H9 (cell line): ENCODE measurements at regions not wholly inside any gene's neighbourhood (a gene's known extent, or its start where the extent isn't known, plus 50 kb on each side); places are given as distances from the start of the nearest gene placed in this dataset.

Experiments used
- DNase-seq: peaks from one replicate; pipeline ENCODE4 v3.0.0-alpha.2; 2017
- H2AFZ ChIP-seq: one replicate; pipeline ENCODE4 v1.6.1; 2013; ENCODE audit warnings: mild to moderate bottlenecking, low read length, control low read depth, moderate library complexity
- H2AK5ac ChIP-seq: 2 replicates; pipeline ENCODE4 v1.6.1; 2013; ENCODE audit warnings: low read length, control low read depth, mixed read lengths; ENCODE audit not compliant: insufficient read length
- H2BK120ac ChIP-seq: one replicate; pipeline ENCODE4 v1.6.1; 2013; ENCODE audit warnings: low read depth, mild to moderate bottlenecking, low read length, control low read depth, inconsistent platforms; ENCODE audit not compliant: poor library complexity, severe bottlenecking
- H2BK12ac ChIP-seq: 2 replicates; pipeline ENCODE4 v1.6.1; 2013; ENCODE audit warnings: low read length, control low read depth, mixed read lengths, low read depth; ENCODE audit not compliant: insufficient read length
- H2BK15ac ChIP-seq: 2 replicates; pipeline ENCODE4 v1.6.1; 2013; ENCODE audit warnings: low read depth, low read length, control low read depth
- H2BK20ac ChIP-seq: one replicate; pipeline ENCODE4 v1.6.1; 2013; ENCODE audit warnings: low read depth, mild to moderate bottlenecking, low read length, control low read depth, inconsistent platforms; ENCODE audit not compliant: poor library complexity, severe bottlenecking
- H2BK5ac ChIP-seq: 2 replicates; pipeline ENCODE4 v1.6.1; 2013; ENCODE audit warnings: low read length, control low read depth, mixed read lengths; ENCODE audit not compliant: insufficient read length
- H3K14ac ChIP-seq: 2 replicates; pipeline ENCODE4 v1.6.1; 2013; ENCODE audit warnings: low read length, control low read depth; ENCODE audit not compliant: insufficient read depth
- H3K18ac ChIP-seq: 2 replicates; pipeline ENCODE4 v1.6.1; 2013; ENCODE audit warnings: low read depth, mild to moderate bottlenecking, mixed read lengths, low read length, control low read depth; ENCODE audit not compliant: insufficient read length
- H3K23ac ChIP-seq: 2 replicates; pipeline ENCODE4 v1.6.1; 2013; ENCODE audit warnings: low read length, control low read depth, mixed read lengths, low read depth; ENCODE audit not compliant: insufficient read length
- H3K23me2 ChIP-seq: 2 replicates; pipeline ENCODE4 v1.6.1; 2013; ENCODE audit warnings: low read depth, mild to moderate bottlenecking, mixed read lengths, low read length, control low read depth; ENCODE audit not compliant: insufficient read length, poor library complexity, severe bottlenecking
- H3K27ac ChIP-seq: 2 replicates; pipeline ENCODE4 v1.5.1; 2013; ENCODE audit warnings: low read length, control low read depth, mixed read lengths, low read depth; ENCODE audit not compliant: insufficient read length
- H3K27me3 ChIP-seq: 2 replicates; pipeline ENCODE4 v1.6.1; 2013; ENCODE audit warnings: low read length, control low read depth, inconsistent platforms; ENCODE audit not compliant: insufficient read depth
- H3K4ac ChIP-seq: 2 replicates; pipeline ENCODE4 v1.6.1; 2013; ENCODE audit warnings: low read depth, mild to moderate bottlenecking, control low read depth, inconsistent platforms, low read length, moderate library complexity
- H3K4me1 ChIP-seq: 2 replicates; pipeline ENCODE4 v1.6.1; 2013; ENCODE audit warnings: low read length, control low read depth, inconsistent platforms; ENCODE audit not compliant: insufficient read depth
- H3K4me2 ChIP-seq: 2 replicates; pipeline ENCODE4 v1.6.1; 2013; ENCODE audit warnings: low read length, control low read depth, mixed read lengths; ENCODE audit not compliant: insufficient read length, insufficient read depth
- H3K56ac ChIP-seq: 2 replicates; pipeline ENCODE4 v1.6.1; 2013; ENCODE audit warnings: low read depth, mild to moderate bottlenecking, mixed read lengths, low read length, control low read depth; ENCODE audit not compliant: insufficient read length
- H3K79me1 ChIP-seq: 2 replicates; pipeline ENCODE4 v1.6.1; 2013; ENCODE audit warnings: low read depth, mild to moderate bottlenecking, moderate library complexity, low read length, control low read depth, inconsistent platforms; ENCODE audit not compliant: insufficient read depth, poor library complexity, severe bottlenecking
- H3K79me2 ChIP-seq: 2 replicates; pipeline ENCODE4 v1.6.1; 2013; ENCODE audit warnings: low read length, control low read depth, inconsistent platforms; ENCODE audit not compliant: insufficient read depth
- H3K9ac ChIP-seq: 2 replicates; pipeline ENCODE4 v1.6.1; 2013; ENCODE audit warnings: low read length, control low read depth, mixed read lengths; ENCODE audit not compliant: insufficient read length; ENCODE audit errors: extremely low read depth
- H3K9me3 ChIP-seq: one replicate; pipeline ENCODE4 v1.6.1; 2013; ENCODE audit warnings: low read depth, low read length, inconsistent platforms; ENCODE audit not compliant: control insufficient read depth
- H3T11ph ChIP-seq: one replicate; pipeline ENCODE4 v1.6.1; 2013; ENCODE audit warnings: mild to moderate bottlenecking, low read length, control low read depth, inconsistent platforms
- H4K20me1 ChIP-seq: one replicate; pipeline ENCODE4 v1.6.1; 2013; ENCODE audit not compliant: control insufficient read depth, insufficient read length, insufficient read depth
- H4K5ac ChIP-seq: 2 replicates; pipeline ENCODE4 v1.6.1; 2013; ENCODE audit warnings: low read depth, mild to moderate bottlenecking, mixed read lengths, low read length, control low read depth; ENCODE audit not compliant: insufficient read length
- H4K8ac ChIP-seq: replicated peaks from 2 replicates; pipeline ENCODE4 v1.6.1; 2013; ENCODE audit warnings: low read length, control low read depth, mixed read lengths, low read depth; ENCODE audit not compliant: insufficient read length
- H4K91ac ChIP-seq: 2 replicates; pipeline ENCODE4 v1.6.1; 2013; ENCODE audit warnings: low read depth, mild to moderate bottlenecking, moderate library complexity, mixed read lengths, low read length, control low read depth; ENCODE audit not compliant: insufficient read length
- H3K27ac Mint-ChIP-seq, 3 experiments: 2 replicates in 2 of 3; 3 replicates in 1 of 3; pipeline ENCODE4 v1.8.0; 2020 to 2021; ENCODE audit warnings: mixed read lengths in 3 of 3, mild to moderate bottlenecking in 1 of 3, moderate library complexity in 1 of 3
- H3K27me3 Mint-ChIP-seq: 2 replicates; pipeline ENCODE4 v1.8.0; 2021; ENCODE audit warnings: low read depth, mild to moderate bottlenecking, moderate library complexity, mixed read lengths
- H3K36me3 Mint-ChIP-seq, 3 experiments: 2 replicates in 2 of 3; 3 replicates in 1 of 3; pipeline ENCODE4 v1.8.0; 2020 to 2021; ENCODE audit warnings: low read depth in 3 of 3, mixed read lengths in 3 of 3; ENCODE audit not compliant: insufficient read depth in 1 of 3
- H3K4me1 Mint-ChIP-seq, 2 experiments: 2 replicates each; pipeline ENCODE4 v1.8.0; 2020; ENCODE audit warnings: mixed read lengths in 2 of 2
- H3K4me3 Mint-ChIP-seq, 2 experiments: 2 replicates in 1 of 2; 3 replicates in 1 of 2; pipeline ENCODE4 v1.8.0; 2020 to 2021; ENCODE audit warnings: mild to moderate bottlenecking in 2 of 2, mixed read lengths in 2 of 2, moderate library complexity in 1 of 2
- H3K9me3 Mint-ChIP-seq, 2 experiments: 2 replicates in 1 of 2; 3 replicates in 1 of 2; pipeline ENCODE4 v1.8.0; 2020; ENCODE audit warnings: mild to moderate bottlenecking in 2 of 2, mixed read lengths in 2 of 2, moderate library complexity in 1 of 2
- CTCF ChIP-seq: fragments of 200-600 bp; sonication (generic); conservative IDR thresholded peaks from 3 replicates; pipeline ENCODE4 v1.8.0; 2021; ENCODE audit warnings: antibody characterized with exemption, mild to moderate bottlenecking
- WGBS: extraction: QIAGEN DNeasy Blood & Tissue Kit; methylation state at CpG from one replicate; pipeline ENCODE4 v1.1.7; 2013; ENCODE audit warnings: missing lambda C conversion rate, low lambda C conversion rate, mixed read lengths; ENCODE audit not compliant: insufficient read length; ENCODE audit errors: extremely low coverage; 5-methylcytosine and 5-hydroxymethylcytosine counted together

GRCh38 chr1:73042403-73042802, 760.1 kb upstream of the NEGR1 start:
- H3K4me1 ChIP-seq: no peaks in the 10 kb centered on the region; the same call in 1 of the 2 replicates
- no peaks in the 10 kb centered on the region for H3K9me3 ChIP-seq
- H2BK12ac ChIP-seq: no peak overlapping the region
- no peaks in the 10 kb centered on the region; a peak in 1 of 7 replicates for H3K36me3 Mint-ChIP-seq
- no peak overlapping the region for H3T11ph ChIP-seq
- H3K27me3 Mint-ChIP-seq: no peaks in the 10 kb centered on the region; the same call in 1 of the 2 replicates
- H2BK15ac ChIP-seq: no peak overlapping the region
- no peak overlapping the region for H3K4me2 ChIP-seq
- no peak overlapping the region for H4K5ac ChIP-seq
- no peaks in the 10 kb centered on the region for H3K79me2 ChIP-seq
- H4K8ac ChIP-seq: no peak overlapping the region
- peaks cover 16 to 29% of the 10 kb centered on the region in 2 experiments; a peak in 3 of 4 replicates for H3K4me1 Mint-ChIP-seq
- no peak overlapping the region for H2AFZ ChIP-seq
- no peaks in the 10 kb centered on the region for H3K9me3 Mint-ChIP-seq
- H4K91ac ChIP-seq: no peak overlapping the region
- no peaks in the 10 kb centered on the region for H3K79me1 ChIP-seq
- WGBS: no CpG with 5 or more reads among the region's 1 CpG
- no peak overlapping the region for H3K18ac ChIP-seq
- no peaks in the 10 kb centered on the region for H3K27me3 ChIP-seq
- H3K23me2 ChIP-seq: no peaks in the 10 kb centered on the region
- H3K27ac ChIP-seq: no peak overlapping the region
- no peak overlapping the region for H2BK20ac ChIP-seq
- no peak overlapping the region for H3K4ac ChIP-seq
- no peak overlapping the region for H2AK5ac ChIP-seq
- H2BK120ac ChIP-seq: no peak overlapping the region
- H3K4me3 Mint-ChIP-seq: no peak overlapping the region
- H4K20me1 ChIP-seq: no peaks in the 10 kb centered on the region
- no peak overlapping the region for H3K56ac ChIP-seq
- no peak overlapping the region for H3K14ac ChIP-seq
- TF ChIP-seq CTCF: no peak
- no peak overlapping the region for H3K23ac ChIP-seq
- no peak overlapping the region for H3K27ac Mint-ChIP-seq
- DNase-seq: no peak
- H2BK5ac ChIP-seq: no peak overlapping the region
- no peak overlapping the region for H3K9ac ChIP-seq
